ENCODE measurements at regions not wholly inside any gene's neighbourhood (a gene's known extent, or its start where the extent isn't known, plus 50 kb on each side); places are given as distances from the start of the nearest gene placed in this dataset.

DNA sequence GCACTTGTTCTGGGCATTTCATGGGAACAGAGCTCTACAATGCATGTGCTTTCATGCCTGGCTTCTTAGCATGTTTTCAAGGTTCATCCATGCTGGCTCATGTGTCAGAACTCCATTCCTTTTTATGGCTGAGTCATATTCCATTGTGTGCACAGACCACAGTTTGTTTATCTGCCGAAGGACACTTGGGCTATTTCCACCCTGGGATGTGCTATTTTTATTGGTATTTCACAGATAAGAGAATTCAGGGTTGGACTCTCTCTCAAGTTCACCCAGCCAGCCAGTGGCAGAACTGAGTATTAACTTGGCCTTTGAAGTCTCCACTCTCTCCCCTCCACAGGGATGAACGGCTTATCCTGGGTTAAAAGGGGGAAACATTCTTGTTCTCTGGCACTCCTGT, 190.7 kb upstream of the GPR26 start:
- DNase-seq (ENCODE audit: low spot score in 2 of 2): no peak
- FAIRE-seq: no peak

DNA sequence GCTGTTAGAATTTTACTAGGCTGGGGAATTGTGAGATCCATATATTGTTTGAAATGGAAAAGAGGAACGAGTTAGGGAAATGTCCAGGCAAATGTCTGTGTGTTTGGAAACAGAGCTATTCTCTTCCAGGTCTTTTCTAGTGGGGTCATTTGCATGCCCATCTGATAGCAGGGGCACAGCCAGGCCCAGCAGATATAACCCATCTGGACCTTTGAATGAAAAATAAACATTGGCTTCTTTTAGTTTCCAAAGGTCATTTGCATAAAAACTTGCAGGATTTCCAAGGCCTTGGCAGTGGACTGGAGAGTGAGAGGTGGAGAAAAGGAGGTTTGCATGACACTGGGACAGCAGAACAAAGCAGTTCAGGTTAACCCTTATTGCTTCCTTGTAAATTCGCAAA, 188.0 kb upstream of the GPR26 start:
- no peak for DNase-seq (ENCODE audit: low spot score in 2 of 2)
- FAIRE-seq: no peak

DNA sequence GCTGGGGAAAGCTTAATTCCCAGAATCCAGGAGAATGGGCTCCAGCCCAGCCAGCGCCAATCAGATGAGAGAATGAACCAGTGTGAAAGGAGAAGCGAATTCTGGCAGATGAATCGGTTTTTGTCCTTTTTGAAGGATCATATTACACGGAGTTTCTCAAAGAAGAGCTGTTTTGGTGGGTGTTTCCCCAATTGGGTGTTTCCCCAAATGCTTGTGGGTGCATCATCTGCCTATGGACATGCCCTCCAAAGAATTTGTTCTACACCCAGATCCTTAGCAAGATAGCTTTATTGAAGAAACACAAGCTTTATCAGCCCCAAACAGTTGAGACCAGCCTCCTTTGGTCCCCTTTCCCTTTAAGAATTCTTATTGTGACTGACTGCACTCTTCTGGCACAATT, 186.5 kb upstream of the GPR26 start:
- FAIRE-seq (no peak), DNase-seq (ENCODE audit: low spot score in 2 of 2) (no peak)

GRCh38 chr10:123480344-123480743, 185.8 kb upstream of the GPR26 start:
- DNase-seq (ENCODE audit: low spot score in 2 of 2) (no peak), FAIRE-seq (no peak)

GRCh38 chr10:123480845-123481244, 185.3 kb upstream of the GPR26 start:
- no peak for DNase-seq (ENCODE audit: low spot score in 2 of 2)
- FAIRE-seq: no peak

DNA sequence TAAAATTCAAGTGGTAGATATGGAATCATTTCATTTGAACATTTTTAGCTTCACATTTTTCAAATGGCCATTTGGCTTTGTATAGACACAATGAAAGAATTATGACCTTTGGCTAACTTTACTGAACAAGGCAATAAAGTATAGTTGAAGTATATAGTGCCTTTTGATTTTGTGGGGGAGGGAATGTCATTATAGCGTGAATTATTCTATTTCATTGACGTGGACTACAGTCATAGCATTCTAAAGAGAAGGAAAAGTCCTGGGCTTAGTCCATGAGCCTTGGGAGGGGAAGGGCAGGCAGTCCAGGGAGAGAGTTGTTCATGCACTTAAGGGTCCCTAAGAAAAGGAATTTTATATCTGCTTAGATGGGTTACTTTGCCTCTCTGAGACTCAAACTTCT, 181.4 kb upstream of the GPR26 start:
- FAIRE-seq (no peak), DNase-seq (ENCODE audit: low spot score in 2 of 2) (no peak)

DNA sequence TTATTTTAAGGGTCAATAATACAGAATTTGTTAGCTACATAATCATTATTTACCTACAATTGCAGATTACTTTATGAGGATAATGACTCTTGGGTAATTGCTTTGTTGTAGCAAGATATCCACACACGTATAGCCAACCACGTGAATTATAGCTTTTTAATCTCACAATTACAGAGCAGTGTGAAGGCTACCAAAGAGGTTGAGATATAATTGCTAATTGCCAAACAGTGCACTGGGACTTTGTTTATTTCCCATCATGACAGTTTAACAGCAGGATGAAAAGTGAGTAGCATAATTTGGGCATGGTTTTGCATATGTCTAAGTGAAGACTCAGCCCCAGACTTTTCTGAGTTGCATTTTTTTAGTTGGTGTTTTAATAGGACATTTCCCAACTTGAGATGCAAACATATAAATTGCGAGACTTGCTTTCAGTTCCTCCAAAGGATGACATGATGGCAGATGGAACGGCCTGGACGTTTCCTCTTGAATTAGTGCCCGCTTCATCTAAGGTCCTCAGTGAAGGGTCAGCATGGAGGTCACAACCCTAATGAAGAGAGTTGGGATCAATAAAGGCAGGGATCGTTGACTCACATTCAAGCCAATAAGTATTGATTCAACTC, 180.7 kb upstream of the GPR26 start:
- no peak for DNase-seq (ENCODE audit: low spot score in 2 of 2)
- FAIRE-seq: no peak

DNA sequence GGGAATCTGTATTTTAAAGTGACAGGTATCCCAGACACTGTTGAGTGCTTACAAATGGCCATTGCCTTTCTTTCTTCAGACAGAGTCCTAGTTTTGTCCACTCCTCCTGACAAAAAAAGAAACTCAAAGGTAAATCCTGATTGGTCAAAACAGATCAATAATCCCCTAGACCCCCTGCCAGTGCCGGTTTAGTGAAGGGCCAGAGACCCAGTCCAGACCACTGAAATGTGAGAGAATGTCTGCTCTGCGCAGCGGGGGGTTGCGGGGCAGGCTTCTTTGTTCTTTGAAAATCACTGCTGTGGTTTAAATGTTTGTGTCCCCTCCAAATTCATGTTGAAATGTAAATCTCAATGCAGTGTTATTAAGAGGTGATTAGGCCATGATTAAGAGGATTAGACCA, 177.7 kb upstream of the GPR26 start:
- FAIRE-seq (no peak), DNase-seq (ENCODE audit: low spot score in 2 of 2) (no peak)

GRCh38 chr10:123491364-123491763, 174.8 kb upstream of the GPR26 start:
- no peak for DNase-seq (ENCODE audit: low spot score in 2 of 2)
- FAIRE-seq: no peak

- FAIRE-seq (no peak), DNase-seq (ENCODE audit: low spot score in 2 of 2) (no peak)
Observed at GRCh38 chr10:123492016-123492415, 174.1 kb upstream of the GPR26 start.

DNA sequence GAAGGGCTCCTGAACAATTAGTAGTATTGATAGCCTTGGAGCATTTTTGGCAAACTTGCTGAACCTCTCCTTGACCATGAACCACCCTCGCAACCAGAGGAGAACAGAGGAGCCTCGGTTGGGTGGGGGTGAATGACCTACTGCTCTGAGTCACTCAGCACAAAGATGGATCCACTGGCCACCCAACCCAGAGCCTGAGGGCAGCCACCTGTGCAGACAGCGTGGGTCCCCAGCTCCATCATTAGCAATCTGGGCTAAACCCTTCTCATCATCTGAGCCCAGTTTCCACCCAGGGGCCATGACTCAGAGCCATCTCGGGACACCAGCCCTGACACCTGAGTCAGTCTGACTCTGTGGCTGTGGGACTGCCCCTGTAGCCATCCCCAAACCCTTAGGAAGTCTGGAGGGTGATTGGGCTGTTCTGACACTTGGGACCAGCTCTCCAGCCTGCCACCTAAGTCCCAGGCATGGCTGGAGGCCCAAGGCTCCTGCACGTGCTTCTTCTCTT, 171.8 kb upstream of the GPR26 start:
- DNase-seq (ENCODE audit: low spot score in 2 of 2): no peak
- no peak for FAIRE-seq

GRCh38 chr10:123496375-123496774, 169.8 kb upstream of the GPR26 start:
- DNase-seq (ENCODE audit: low spot score in 2 of 2) (no peak), FAIRE-seq (no peak)

DNA sequence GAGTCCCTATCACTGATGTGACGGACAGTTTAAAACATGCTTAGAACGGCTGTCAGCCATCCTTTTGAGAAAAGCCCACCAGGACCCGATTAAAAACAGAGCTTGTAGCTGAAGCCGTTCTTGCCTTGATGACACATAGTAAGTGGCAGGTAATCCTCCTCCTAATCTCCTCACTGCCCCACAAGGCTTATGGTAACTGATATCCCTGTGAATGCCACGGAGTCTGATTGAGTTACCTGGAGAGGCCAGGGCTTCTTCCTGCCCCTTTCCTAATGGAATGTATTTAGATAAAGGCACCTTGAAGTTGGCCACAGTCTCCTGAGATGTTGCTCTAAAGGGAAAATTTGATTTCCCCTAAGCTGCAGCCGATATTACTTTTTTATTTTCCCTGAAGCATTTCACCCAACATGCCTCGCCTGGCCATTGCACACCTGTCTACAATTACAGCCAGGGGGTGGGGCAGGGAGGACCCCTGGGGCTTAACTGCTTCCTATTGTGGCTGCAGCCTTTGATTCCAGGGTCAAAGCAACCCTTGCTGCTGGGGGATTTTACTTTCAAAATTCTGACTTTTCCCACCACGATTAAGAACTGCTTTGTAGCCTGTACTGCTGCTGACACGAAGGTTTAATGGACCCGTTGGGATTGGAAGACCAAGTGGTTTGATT, 169.0 kb upstream of the GPR26 start:
- DNase-seq (ENCODE audit: low spot score in 2 of 2): no peak

GRCh38 chr10:123500110-123500509, 166.0 kb upstream of the GPR26 start:
- no peak for DNase-seq (ENCODE audit: low spot score in 2 of 2)
- no peak for FAIRE-seq

More for the DNA sequence above, 169.0 kb upstream of the GPR26 start:
- no peak for FAIRE-seq

- no peak for FAIRE-seq
- no peak for DNase-seq (ENCODE audit: low spot score in 2 of 2)
Observed at GRCh38 chr10:123501148-123501547, 165.0 kb upstream of the GPR26 start.

DNA sequence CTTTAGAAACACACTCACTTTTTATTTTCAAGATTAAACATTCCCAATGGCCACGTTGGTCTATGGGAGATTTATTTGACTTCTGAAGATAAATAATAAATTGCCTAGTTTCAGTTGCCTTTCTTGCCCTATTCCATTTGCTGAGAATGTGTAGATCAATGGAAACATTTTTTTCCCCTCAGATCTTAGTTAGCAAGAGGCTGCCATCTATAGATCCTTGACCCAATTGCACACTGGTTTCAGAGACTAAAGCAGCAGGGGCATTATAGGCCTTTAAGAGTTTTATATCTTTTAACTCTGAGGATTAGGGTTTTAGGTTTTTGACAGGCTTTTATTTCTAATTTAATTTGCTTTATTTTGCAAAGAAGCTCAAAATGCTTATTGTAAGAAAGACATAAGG, 163.2 kb upstream of the GPR26 start:
- no peak for FAIRE-seq
- no peak for DNase-seq (ENCODE audit: low spot score in 2 of 2)

GRCh38 chr10:123506455-123506854, 159.7 kb upstream of the GPR26 start:
- DNase-seq (ENCODE audit: low spot score in 2 of 2) (no peak), FAIRE-seq (no peak)

- DNase-seq (ENCODE audit: low spot score in 2 of 2): no peak
- no peak for FAIRE-seq
Observed at GRCh38 chr10:123507298-123507697, 158.9 kb upstream of the GPR26 start.

GRCh38 chr10:123509338-123509737, 156.8 kb upstream of the GPR26 start:
- no peak for DNase-seq (ENCODE audit: low spot score in 2 of 2)

DNA sequence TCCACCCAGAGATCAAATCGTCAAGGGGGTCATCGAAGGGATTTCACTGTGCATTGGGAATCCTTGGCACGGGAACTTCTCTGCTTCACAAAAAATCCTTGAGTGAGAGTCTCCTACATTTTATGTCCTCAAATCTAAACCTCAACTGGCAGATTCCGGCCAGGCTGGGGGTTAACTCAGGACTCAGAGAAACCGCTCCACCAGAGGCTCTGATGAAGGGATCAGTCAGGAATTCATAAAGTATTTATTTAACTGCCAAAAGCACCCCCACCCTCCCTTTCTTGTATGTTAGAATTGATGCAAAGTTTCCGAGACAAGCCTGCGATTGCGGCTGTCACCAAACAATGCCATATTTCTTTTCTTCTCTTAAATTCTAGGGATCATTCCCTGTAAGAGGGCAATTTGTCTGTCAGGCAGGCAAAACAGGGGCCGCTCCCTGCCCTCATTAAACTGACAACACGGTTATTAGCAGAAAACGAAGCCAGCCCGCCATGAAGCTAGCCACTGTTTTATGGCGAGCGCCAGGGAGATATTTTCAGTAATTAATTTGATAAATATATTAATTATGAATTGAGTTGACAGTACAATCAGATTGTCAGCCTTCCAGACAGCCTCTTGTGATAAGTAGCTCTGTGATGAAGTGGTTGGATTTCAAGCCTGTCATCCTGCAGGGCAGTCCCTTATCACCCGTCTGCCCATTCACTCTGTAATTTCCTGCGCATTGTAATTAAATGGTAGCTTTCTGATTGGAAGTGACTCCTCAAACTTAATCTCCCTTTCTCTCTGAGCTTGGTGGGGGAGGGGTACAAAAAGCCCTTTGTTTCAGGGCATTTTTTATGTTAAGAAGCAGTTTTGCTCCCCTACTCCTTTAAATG, 153.0 kb upstream of the GPR26 start:
- FAIRE-seq: no peak

More at GRCh38 chr10:123509338-123509737, 156.8 kb upstream of the GPR26 start:
- no peak for FAIRE-seq

DNA sequence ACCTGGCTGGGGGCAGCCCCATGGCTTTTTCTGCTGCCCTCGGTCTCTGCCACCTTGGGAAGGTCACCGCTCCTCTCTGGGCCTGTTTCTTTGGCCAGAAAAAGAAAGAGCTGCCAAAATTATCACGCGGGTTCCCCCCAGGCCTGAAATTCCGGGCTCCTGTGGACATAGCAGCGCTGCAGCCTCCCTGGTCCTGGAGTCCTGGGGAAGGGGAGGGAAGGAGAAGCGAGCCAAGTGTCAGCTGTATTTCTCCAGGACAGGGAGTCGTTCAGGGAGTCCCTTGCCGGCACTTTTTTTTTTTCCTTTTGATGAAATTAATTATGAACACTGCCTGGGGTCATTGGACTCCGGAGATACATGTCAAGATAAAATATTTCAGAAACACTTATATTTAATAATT, 152.3 kb upstream of the GPR26 start:
- DNase-seq (ENCODE audit: low spot score in 2 of 2): no peak
- FAIRE-seq: no peak

More for the DNA sequence above, 153.0 kb upstream of the GPR26 start:
- no peak for DNase-seq (ENCODE audit: low spot score in 2 of 2)

All from frontal cortex (tissue), 3 donors.